Spinal cord (tissue), 9 donors: ENCODE measurements at regions not wholly inside any gene's neighbourhood (a gene's known extent, or its start where the extent isn't known, plus 50 kb on each side); places are given as distances from the start of the nearest gene placed in this dataset.

Experiments used
- DNase-seq, 6 donors: peaks; one replicate each; pipeline versions ENCODE4 v3.0.0 to v3.0.0-alpha.2; 2013 to 2015; ENCODE audit warnings: low spot score in 6 of 6, low read depth in 4 of 6
- H3K27ac ChIP-seq: one replicate; pipeline ENCODE4 v1.5.1; 2013; ENCODE audit warnings: low read depth, low read length, control low read depth
- H3K27me3 ChIP-seq: one replicate; pipeline ENCODE4 v1.6.1; 2013; ENCODE audit warnings: low read length; ENCODE audit not compliant: control insufficient read depth, insufficient read depth
- H3K36me3 ChIP-seq: one replicate; pipeline ENCODE4 v1.6.1; 2013; ENCODE audit warnings: low read length; ENCODE audit not compliant: control insufficient read depth, insufficient read depth
- H3K4me1 ChIP-seq: one replicate; pipeline ENCODE4 v1.6.1; 2013; ENCODE audit warnings: low read length; ENCODE audit not compliant: control insufficient read depth, insufficient read depth
- H3K4me3 ChIP-seq: one replicate; pipeline ENCODE4 v1.5.1; 2013; ENCODE audit warnings: low read depth, low read length, control low read depth
- H3K9me3 ChIP-seq: one replicate; pipeline ENCODE4 v1.6.1; 2013; ENCODE audit warnings: low read length; ENCODE audit not compliant: control insufficient read depth, insufficient read depth
- WGBS: methylation state at CpG from one replicate; pipeline ENCODE4 v1.1.5; 2013; ENCODE audit warnings: missing lambda C conversion rate; ENCODE audit not compliant: insufficient coverage; 5-methylcytosine and 5-hydroxymethylcytosine counted together
- donor health status: healthy.

- no CpG with 5 or more reads among the region's 2 CpGs for WGBS
- H3K9me3 ChIP-seq, result no peaks in the 10 kb centered on the region
- DNase-seq, result no peak
- no peaks in the 10 kb centered on the region for H3K36me3 ChIP-seq
- no peak overlapping the region for H3K27ac ChIP-seq
- H3K4me1 ChIP-seq, result no peaks in the 10 kb centered on the region
- H3K4me3 ChIP-seq, result no peak overlapping the region
- no peaks in the 10 kb centered on the region for H3K27me3 ChIP-seq
Measured at GRCh38 chr10:1960982-1961381, 223.7 kb upstream of the ADARB2 start.

DNA sequence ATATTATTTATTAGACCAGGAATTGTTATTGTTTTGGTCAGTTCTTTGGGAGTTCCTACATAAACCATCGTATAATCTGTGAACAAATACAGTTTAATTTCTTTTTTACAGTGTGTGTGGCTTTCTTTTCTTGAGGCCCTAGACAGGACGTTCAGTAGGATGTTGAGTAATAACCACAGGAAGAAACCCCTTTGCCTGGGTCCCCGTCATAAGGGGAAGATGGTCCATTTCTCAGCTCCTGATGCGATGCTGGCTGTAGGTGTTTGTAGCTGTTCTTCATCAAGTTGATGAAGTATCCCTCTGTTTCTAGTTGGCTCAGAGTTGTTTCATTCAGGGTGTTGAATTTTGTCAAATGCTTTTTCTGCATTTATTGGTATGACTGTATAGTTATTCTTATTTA, 219.7 kb upstream of the ADARB2 start:
- no peaks in the 10 kb centered on the region for H3K9me3 ChIP-seq
- no peaks in the 10 kb centered on the region for H3K27me3 ChIP-seq
- H3K27ac ChIP-seq, result no peak overlapping the region
- H3K36me3 ChIP-seq, result no peaks in the 10 kb centered on the region
- 88% methylated on average over 3 of the region's 4 CpGs for WGBS
- no peak for DNase-seq
- H3K4me3 ChIP-seq, result no peak overlapping the region
- H3K4me1 ChIP-seq, result no peaks in the 10 kb centered on the region

GRCh38 chr10:1954300-1954699, 217.0 kb upstream of the ADARB2 start:
- DNase-seq, result no peak
- Histone ChIP-seq H3K4me3 (no peak overlapping the region), H3K27ac (no peak overlapping the region), H3K9me3 (no peaks in the 10 kb centered on the region), H3K36me3 (no peaks in the 10 kb centered on the region), H3K27me3 (no peaks in the 10 kb centered on the region), H3K4me1 (no peaks in the 10 kb centered on the region)
- 97% methylated on average over 3 of the region's 3 CpGs for WGBS

DNA sequence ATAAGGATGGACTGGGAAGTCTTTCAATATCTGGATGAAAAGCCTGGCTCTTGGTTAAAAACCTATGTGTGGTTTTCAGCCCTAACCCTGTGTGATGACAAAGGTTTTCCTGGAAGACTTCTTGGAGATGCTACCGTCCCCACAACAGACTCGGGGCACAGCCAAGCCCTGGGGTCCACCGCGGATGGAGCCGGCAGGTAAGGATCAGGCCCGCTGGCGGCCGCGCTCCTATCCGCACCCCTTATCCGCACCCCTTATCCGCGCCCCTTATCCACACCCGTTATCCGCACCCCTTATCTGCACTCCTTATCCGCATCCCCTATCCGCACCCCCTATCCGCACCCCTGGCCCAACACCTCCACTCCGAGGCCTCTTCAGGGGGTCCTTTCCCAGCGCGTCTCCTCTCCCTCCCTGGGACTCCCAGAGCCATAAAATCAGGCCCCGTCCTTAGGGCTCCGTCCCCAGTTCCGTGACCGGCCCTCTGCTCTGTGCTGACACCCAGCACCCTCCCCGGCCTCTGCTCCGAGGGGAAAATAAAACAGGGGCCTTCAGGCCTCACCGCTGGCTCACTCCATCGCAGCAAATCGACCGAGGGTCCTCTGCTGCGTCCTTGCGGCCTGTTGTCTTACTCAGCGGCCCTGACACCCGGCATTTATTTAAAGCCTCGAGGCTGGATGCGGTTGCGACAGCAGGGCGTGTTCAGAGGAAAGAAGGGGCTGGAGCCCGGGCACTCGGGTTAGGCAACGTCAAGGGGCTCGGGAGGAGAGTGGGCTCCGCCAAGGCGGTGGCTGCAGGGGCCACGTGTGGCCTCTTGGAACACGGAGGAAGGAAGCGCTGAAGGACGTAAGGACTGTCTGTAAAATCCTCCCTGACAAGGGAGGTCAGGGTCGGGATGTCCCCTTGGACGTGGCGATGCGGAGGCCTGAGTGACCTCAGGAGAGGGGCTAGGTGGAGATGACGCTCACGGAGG, 215.1 kb upstream of the ADARB2 start:
- H3K9me3 ChIP-seq, result no peaks in the 10 kb centered on the region
- WGBS, result 97% methylated on average over 55 of the region's 55 CpGs
- no peaks in the 10 kb centered on the region for H3K36me3 ChIP-seq
- no peaks in the 10 kb centered on the region for H3K27me3 ChIP-seq
- H3K4me1 ChIP-seq, result no peaks in the 10 kb centered on the region
- H3K27ac ChIP-seq, result no peak overlapping the region
- no peak for DNase-seq
- H3K4me3 ChIP-seq, result no peak overlapping the region

DNA sequence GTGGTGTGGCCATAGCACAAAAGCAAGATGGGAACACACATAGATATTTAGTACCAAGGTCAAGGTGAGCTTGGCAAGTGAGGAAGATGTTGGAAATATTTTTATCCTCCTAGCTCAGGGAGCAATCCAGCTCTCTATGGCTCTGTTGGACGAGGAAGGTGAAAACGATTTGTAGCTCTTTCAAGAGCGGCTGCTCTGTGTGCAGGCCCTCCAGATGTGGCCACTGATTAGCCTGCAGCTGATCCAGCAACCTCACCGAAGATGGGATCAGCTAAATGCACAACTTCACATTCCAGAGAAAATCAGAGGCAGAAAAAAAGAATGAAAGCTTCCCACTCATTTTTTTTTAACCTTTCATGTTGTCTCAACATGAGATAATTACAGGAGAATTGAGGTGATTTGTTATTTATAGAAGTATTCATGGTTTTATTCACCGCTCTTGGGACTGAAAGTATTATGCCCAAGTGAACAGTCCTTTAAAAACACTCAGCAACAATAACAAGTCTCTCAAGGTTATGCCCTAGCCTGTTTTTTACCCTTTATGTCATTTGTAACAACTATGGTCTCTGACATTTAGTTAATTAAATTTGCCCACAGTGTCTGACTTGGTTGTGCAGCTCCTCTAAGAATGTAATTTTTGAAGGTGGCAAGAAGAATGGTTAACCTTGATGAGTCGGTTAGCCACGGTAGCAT, 213.6 kb upstream of the ADARB2 start:
- Histone ChIP-seq H3K9me3 (no peaks in the 10 kb centered on the region), H3K4me3 (no peak overlapping the region), H3K36me3 (no peaks in the 10 kb centered on the region), H3K4me1 (no peaks in the 10 kb centered on the region), H3K27me3 (no peaks in the 10 kb centered on the region), H3K27ac (no peak overlapping the region)
- WGBS, result 75% methylated on average over 4 of the region's 7 CpGs
- peak in 1 of 6 donors; percentile 34 for DNase-seq

- H3K36me3 ChIP-seq, result no peaks in the 10 kb centered on the region
- DNase-seq, result no peak
- H3K4me3 ChIP-seq, result no peak overlapping the region
- no peak overlapping the region for H3K27ac ChIP-seq
- WGBS, result 88% methylated on average over 2 of the region's 4 CpGs
- H3K9me3 ChIP-seq, result no peaks in the 10 kb centered on the region
- no peaks in the 10 kb centered on the region for H3K4me1 ChIP-seq
- H3K27me3 ChIP-seq, result no peaks in the 10 kb centered on the region
Measured at GRCh38 chr10:1947464-1948003, 210.2 kb upstream of the ADARB2 start.

GRCh38 chr10:1944487-1944886, 207.2 kb upstream of the ADARB2 start:
- no peak for DNase-seq
- Histone ChIP-seq H3K4me1 (no peaks in the 10 kb centered on the region), H3K27me3 (no peaks in the 10 kb centered on the region), H3K27ac (no peak overlapping the region), H3K36me3 (no peaks in the 10 kb centered on the region), H3K4me3 (no peak overlapping the region), H3K9me3 (no peaks in the 10 kb centered on the region)
- 97% methylated on average over 10 of the region's 11 CpGs for WGBS

- Histone ChIP-seq H3K9me3 (no peaks in the 10 kb centered on the region), H3K36me3 (no peaks in the 10 kb centered on the region), H3K27me3 (no peaks in the 10 kb centered on the region), H3K27ac (no peak overlapping the region), H3K4me1 (no peaks in the 10 kb centered on the region), H3K4me3 (no peak overlapping the region)
- 81% methylated on average over 5 of the region's 7 CpGs for WGBS
- DNase-seq, result no peak
Measured at GRCh38 chr10:1942478-1942877, 205.2 kb upstream of the ADARB2 start.

GRCh38 chr10:1939016-1939415, 201.7 kb upstream of the ADARB2 start:
- no peak overlapping the region for H3K4me3 ChIP-seq
- no peaks in the 10 kb centered on the region for H3K4me1 ChIP-seq
- no peaks in the 10 kb centered on the region for H3K36me3 ChIP-seq
- H3K9me3 ChIP-seq, result no peaks in the 10 kb centered on the region
- WGBS, result 96% methylated on average over 17 of the region's 17 CpGs
- H3K27ac ChIP-seq, result no peak overlapping the region
- DNase-seq, result no peak
- H3K27me3 ChIP-seq, result no peaks in the 10 kb centered on the region
